H1 (cell line): ENCODE measurements at regions not wholly inside any gene's neighbourhood (a gene's known extent, or its start where the extent isn't known, plus 50 kb on each side); places are given as distances from the start of the nearest gene placed in this dataset.

Experiments
- CTCF ChIA-PET: fragments of 300-600 bp; sonication (Branson Sonifier 250); formaldehyde crosslinking; loops from one replicate; lab custom pipeline; 2021; ENCODE audit not compliant: partially characterized antibody; lab: Charles Lee
- POLR2A ChIA-PET: fragments of 300-600 bp; sonication (Branson Sonifier 250); formaldehyde crosslinking; loops from one replicate; lab custom pipeline; 2021; ENCODE audit warnings: inconsistent platforms; ENCODE audit not compliant: partially characterized antibody; lab: Charles Lee
- DNase-seq, 2 experiments: peaks; one replicate each; pipeline versions ENCODE4 v3.0.0 to v3.0.0-alpha.2; 2010 to 2022; ENCODE audit warnings: low spot score in 2 of 2, low read depth in 1 of 2, mixed read lengths in 1 of 2
- FAIRE-seq: peaks from 2 replicates; lab custom pipeline; 2011; peaks lifted over from hg19 to GRCh38; lab: Jason Lieb, UNC
- H2AFZ ChIP-seq: 2 replicates; pipeline ENCODE4 v1.8.1; 2012; ENCODE audit warnings: low read length, inconsistent platforms
- H2AK5ac ChIP-seq: 2 replicates; pipeline ENCODE4 v1.6.1; 2013; ENCODE audit warnings: low read depth, low read length
- H2BK120ac ChIP-seq: replicated peaks from 2 replicates; pipeline ENCODE3; 2013; ENCODE audit warnings: low read depth, low read length, inconsistent platforms
- H2BK12ac ChIP-seq: 2 replicates; pipeline ENCODE4 v1.6.1; 2013; ENCODE audit warnings: low read depth, low read length
- H2BK15ac ChIP-seq: 2 replicates; pipeline ENCODE4 v1.6.1; 2013; ENCODE audit warnings: low read length
- H2BK20ac ChIP-seq: 2 replicates; pipeline ENCODE4 v1.6.1; 2013; ENCODE audit warnings: low read length
- H2BK5ac ChIP-seq: 2 replicates; pipeline ENCODE4 v1.6.1; 2013; ENCODE audit warnings: low read depth, low read length
- H3K14ac ChIP-seq: 2 replicates; pipeline ENCODE4 v1.6.1; 2013; ENCODE audit warnings: inconsistent platforms; ENCODE audit not compliant: insufficient read length
- H3K18ac ChIP-seq: 2 replicates; pipeline ENCODE4 v1.6.1; 2013; ENCODE audit warnings: low read length; ENCODE audit errors: extremely low read depth
- H3K23ac ChIP-seq: 2 replicates; pipeline ENCODE4 v1.6.1; 2013; ENCODE audit warnings: inconsistent platforms; ENCODE audit not compliant: insufficient read length
- H3K23me2 ChIP-seq: 2 replicates; pipeline ENCODE4 v1.6.1; 2013; ENCODE audit warnings: low read depth, low read length
- H3K27ac ChIP-seq: 2 replicates; pipeline ENCODE4 v1.6.1; 2011; ENCODE audit warnings: low read depth, low read length, inconsistent platforms
- H3K27me3 ChIP-seq, 4 experiments: replicated peaks in 1 of 4; 1 replicate in 1 of 4; 2 replicates in 3 of 4; pipeline versions ENCODE4 v1.6.1 to v1.8.1; 2011 to 2013; ENCODE audit warnings: low read length in 3 of 4, mild to moderate bottlenecking in 3 of 4, inconsistent platforms in 2 of 4, mixed read lengths in 2 of 4, moderate library complexity in 1 of 4; ENCODE audit not compliant: control insufficient read depth in 3 of 4, insufficient read depth in 3 of 4; ENCODE audit errors: extremely low read depth in 1 of 4
- H3K36me3 ChIP-seq, 4 experiments: 2 replicates each; pipeline versions ENCODE4 v1.6.1 to v1.8.1; 2011 to 2013; ENCODE audit warnings: mild to moderate bottlenecking in 4 of 4, low read length in 3 of 4, moderate library complexity in 2 of 4, control low read depth in 1 of 4, inconsistent platforms in 1 of 4; ENCODE audit not compliant: insufficient read depth in 4 of 4, control insufficient read depth in 2 of 4
- H3K4ac ChIP-seq: replicated peaks from 2 replicates; pipeline ENCODE3; 2013; ENCODE audit warnings: low read length, low read depth, mixed read lengths, inconsistent platforms; ENCODE audit not compliant: insufficient read length
- H3K4me1 ChIP-seq, 4 experiments: replicated peaks in 1 of 4; 1 replicate in 1 of 4; 2 replicates in 3 of 4; pipeline versions ENCODE4 v1.6.1 to v1.8.1; 2011 to 2013; ENCODE audit warnings: low read length in 3 of 4, inconsistent platforms in 2 of 4, mixed read lengths in 1 of 4; ENCODE audit not compliant: insufficient read depth in 4 of 4, control insufficient read depth in 3 of 4
- H3K4me2 ChIP-seq, 2 experiments: 2 replicates each; pipeline versions ENCODE4 v1.6.1 to v1.8.1; 2011 to 2013; ENCODE audit warnings: low read depth in 2 of 2, low read length in 2 of 2, control low read depth in 1 of 2, inconsistent platforms in 1 of 2, mild to moderate bottlenecking in 1 of 2; ENCODE audit not compliant: insufficient read depth in 1 of 2
- H3K4me3 ChIP-seq, 4 experiments: fragments of 200-600, 300-600 bp in 1 of 4; sonication (generic), shearing (Covaris generic), sonication (Bioruptor Twin) in 1 of 4; 2 replicates each; pipeline versions ENCODE4 v1.5.1 to v1.8.1; 2011 to 2016; ENCODE audit warnings: low read length in 4 of 4, low read depth in 3 of 4, control low read depth in 2 of 4, inconsistent platforms in 2 of 4, mild to moderate bottlenecking in 2 of 4, mixed read lengths in 1 of 4, moderate library complexity in 1 of 4; ENCODE audit not compliant: insufficient read depth in 2 of 4; ENCODE audit errors: extremely low read depth in 1 of 4
- H3K56ac ChIP-seq: replicated peaks from 2 replicates; pipeline ENCODE3; 2013; ENCODE audit warnings: low read depth, mild to moderate bottlenecking, mixed read lengths, low read length, inconsistent platforms; ENCODE audit not compliant: insufficient read length
- H3K79me1 ChIP-seq: 2 replicates; pipeline ENCODE4 v1.6.1; 2013; ENCODE audit warnings: low read depth, low read length, control low read depth
- H3K79me2 ChIP-seq, 2 experiments: 2 replicates each; pipeline versions ENCODE4 v1.6.1 to v1.8.1; 2012 to 2013; ENCODE audit warnings: low read length in 2 of 2, mild to moderate bottlenecking in 2 of 2, inconsistent platforms in 1 of 2; ENCODE audit not compliant: insufficient read depth in 2 of 2, control insufficient read depth in 1 of 2
- H3K9ac ChIP-seq, 4 experiments: replicated peaks in 1 of 4; 1 replicate in 1 of 4; 2 replicates in 3 of 4; pipeline versions ENCODE4 v1.6.1 to v1.8.1; 2011 to 2013; ENCODE audit warnings: low read depth in 3 of 4, low read length in 3 of 4, control low read depth in 2 of 4, mild to moderate bottlenecking in 2 of 4, moderate library complexity in 2 of 4, inconsistent platforms in 1 of 4; ENCODE audit errors: extremely low read depth in 1 of 4
- H3K9me3 ChIP-seq, 2 experiments: 2 replicates each; pipeline versions ENCODE4 v1.6.1 to v1.8.1; 2012 to 2013; ENCODE audit warnings: mild to moderate bottlenecking in 2 of 2, moderate library complexity in 2 of 2, control low read depth in 1 of 2, inconsistent platforms in 1 of 2, low read depth in 1 of 2, low read length in 1 of 2, mixed read lengths in 1 of 2; ENCODE audit not compliant: insufficient read depth in 2 of 2
- H4K20me1 ChIP-seq, 2 experiments: replicated peaks in 1 of 2; 2 replicates each; pipeline versions ENCODE3 to v1.8.1; 2011 to 2013; ENCODE audit warnings: inconsistent platforms in 2 of 2, low read length in 2 of 2, mild to moderate bottlenecking in 1 of 2; ENCODE audit not compliant: insufficient read depth in 2 of 2, control insufficient read depth in 1 of 2
- H4K5ac ChIP-seq: 2 replicates; pipeline ENCODE4 v1.6.1; 2013; ENCODE audit warnings: low read length, low read depth, mixed read lengths, inconsistent platforms; ENCODE audit not compliant: insufficient read length
- H4K8ac ChIP-seq: 2 replicates; pipeline ENCODE4 v1.8.0; 2013; ENCODE audit warnings: mild to moderate bottlenecking, moderate library complexity, low read length, inconsistent platforms; ENCODE audit not compliant: insufficient read depth; ENCODE audit errors: extremely low read depth
- H4K91ac ChIP-seq: replicated peaks from 2 replicates; pipeline ENCODE3; 2013; ENCODE audit warnings: low read length, mixed read lengths, inconsistent platforms; ENCODE audit not compliant: insufficient read length
- NANOG ChIP-seq: IDR thresholded peaks from 2 replicates; pipeline ENCODE4 v1.6.1; 2011; ENCODE audit warnings: low read length, low read depth, mild to moderate bottlenecking, inconsistent platforms; ENCODE audit not compliant: insufficient read depth, poor library complexity, severe bottlenecking
- RBBP5 ChIP-seq: IDR thresholded peaks from 2 replicates; pipeline ENCODE4 v1.7.1; 2012; ENCODE audit warnings: low read depth, mild to moderate bottlenecking, inconsistent platforms, low read length, moderate library complexity, borderline replicate concordance
- WGBS, 2 experiments: shearing (Covaris generic) in 1 of 2; methylation state at CpG; one replicate each; pipeline versions ENCODE4 v1.1.6 to v1.1.7; 2013 to 2015; ENCODE audit warnings: low lambda C conversion rate in 2 of 2, mixed read lengths in 2 of 2, inconsistent platforms in 1 of 2, low coverage in 1 of 2, missing lambda C conversion rate in 1 of 2; ENCODE audit not compliant: insufficient replicate concordance in 2 of 2, insufficient coverage in 1 of 2, insufficient read length in 1 of 2; ENCODE audit errors: extremely low coverage in 1 of 2, missing lambda C conversion rate in 1 of 2; 5-methylcytosine and 5-hydroxymethylcytosine counted together

- Histone ChIP-seq H3K4ac (no peak overlapping the region), H4K20me1 (no peaks in the 10 kb centered on the region), H2AFZ (peak overlapping the region; percentile 6; the same call in 1 of the 2 replicates), H3K23ac (no peak overlapping the region), H4K5ac (no peak overlapping the region), H2BK120ac (no peak overlapping the region), H2BK5ac (no peak overlapping the region), H3K27ac (no peak overlapping the region), H2BK12ac (no peak overlapping the region), H2AK5ac (no peak overlapping the region), H4K91ac (no peak overlapping the region), H4K8ac (no peak overlapping the region), H3K4me1 (no peaks in the 10 kb centered on the region), H3K27me3 (no peaks in the 10 kb centered on the region; a peak in 1 of 7 replicates), H3K36me3 (no peaks in the 10 kb centered on the region), H3K14ac (no peak overlapping the region), H3K18ac (no peak overlapping the region), H3K79me1 (no peaks in the 10 kb centered on the region), H3K56ac (no peak overlapping the region), H3K4me2 (no peak overlapping the region), H2BK15ac (no peak overlapping the region), H3K4me3 (no peak overlapping the region), H3K9me3 (no peaks in the 10 kb centered on the region; a peak in 1 of 4 replicates), H2BK20ac (no peak overlapping the region), H3K9ac (no peak overlapping the region), H3K79me2 (no peaks in the 10 kb centered on the region), H3K23me2 (no peaks in the 10 kb centered on the region)
- CTCF ChIA-PET: interaction anchor here (0.5 kb wide), 1 partner anchor 329 kb away, joined by 3 read pairs; no protein-coding TSS in a partner anchor
- POLR2A ChIA-PET: no interaction called here
- DNase-seq (no peak), FAIRE-seq (no peak)
- TF ChIP-seq NANOG (no peak), RBBP5 (no peak)
- WGBS, 2 experiments: 94% methylated on average over 5 of the region's 5 CpGs; no CpG with 5 or more reads in 1 of the 2 experiments
Observed at GRCh38 chr5:71836559-71837112, 117.6 kb downstream of the CARTPT start.
